Medulla oblongata (tissue), 1 donor: ENCODE measurements at regions not wholly inside any gene's neighbourhood (a gene's known extent, or its start where the extent isn't known, plus 50 kb on each side); places are given as distances from the start of the nearest gene placed in this dataset.
A peak's percentile ranks its signal among the peaks of the same experiment; 100 is the strongest.
"Not testable (repeated sequence)": the region's sequence is repeated elsewhere in the genome, so short reads cannot be mapped to it uniquely, and the experiment has no call there.

Source experiments
- DNase-seq: peaks from one replicate; pipeline ENCODE4 v3.0.0-alpha.2; 2015; ENCODE audit errors: extremely low spot score

DNA sequence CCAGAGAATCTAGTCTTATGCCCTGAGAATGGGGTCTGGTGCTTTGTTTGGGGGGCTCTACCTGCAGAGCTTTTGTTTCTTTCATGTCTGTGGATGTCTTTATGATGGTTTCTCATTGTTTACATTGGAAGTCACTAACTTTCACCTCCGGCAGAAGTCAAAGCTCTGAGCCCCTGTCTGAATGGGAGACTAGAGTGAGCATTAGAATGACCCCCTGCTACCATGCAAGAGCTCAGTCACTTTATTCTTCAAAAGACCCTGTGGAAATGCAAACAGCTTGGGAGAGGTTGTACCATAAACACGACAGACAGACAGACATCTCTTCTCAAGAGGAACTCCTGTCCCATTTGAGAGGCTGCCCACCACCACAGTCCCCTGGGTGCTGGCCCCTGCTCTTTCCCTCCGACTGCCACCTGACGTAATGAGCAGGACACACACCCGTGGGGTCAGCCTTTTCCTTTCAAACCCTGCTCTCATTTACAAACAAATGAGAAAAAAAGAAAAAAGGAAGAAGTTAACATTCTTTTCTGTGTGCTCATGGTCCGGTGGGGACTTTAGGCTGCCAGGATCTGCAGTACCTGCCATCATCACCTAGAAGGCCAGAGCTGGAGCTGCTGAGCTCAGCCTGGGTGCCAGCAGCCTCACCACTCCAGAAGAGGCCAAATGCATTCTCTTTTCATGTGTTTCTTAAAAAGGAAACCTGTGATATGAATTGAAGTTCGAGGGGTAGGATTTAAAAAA lies 91.6 kb downstream of the FZD1 start:
- DNase-seq = no peak

DNA sequence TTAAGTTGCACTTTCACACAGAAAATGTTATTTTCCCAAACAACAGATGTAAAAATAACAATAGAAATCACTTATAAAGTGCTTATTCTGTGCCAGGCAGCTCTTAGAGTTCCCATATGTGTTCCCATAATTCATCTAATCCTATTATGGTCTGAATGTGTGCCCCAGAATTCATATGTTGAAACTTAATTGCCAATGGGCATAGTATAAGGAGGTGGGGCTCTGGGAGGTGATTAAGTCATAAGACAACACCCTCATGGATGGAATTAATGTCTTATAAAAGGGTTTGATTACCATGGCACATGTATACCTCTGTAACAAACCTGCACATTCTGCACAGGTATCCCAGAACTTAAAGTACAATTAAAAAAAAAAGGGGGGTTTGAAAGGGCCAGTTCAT lies 92.7 kb downstream of the FZD1 start:
- DNase-seq = no peak

DNA sequence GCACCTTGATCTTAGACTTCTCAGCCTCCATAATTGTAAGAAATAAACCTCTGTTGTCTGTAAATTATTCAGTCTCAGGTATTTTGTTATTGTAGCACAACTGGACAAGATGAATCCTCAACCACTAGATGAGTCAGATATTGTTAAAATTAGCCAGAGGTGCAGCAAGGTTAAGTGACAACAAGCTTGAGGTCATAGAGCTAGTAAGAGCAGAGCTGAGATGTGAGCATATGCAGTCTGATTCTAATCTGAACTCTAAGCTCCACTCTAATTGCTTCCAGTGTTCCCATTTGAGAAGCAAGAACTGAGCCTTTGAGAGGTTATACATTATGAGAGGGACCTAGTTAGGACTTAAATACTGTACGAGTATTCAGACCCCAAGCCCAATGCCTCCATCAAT lies 93.1 kb downstream of the FZD1 start:
- no peak for DNase-seq

DNA sequence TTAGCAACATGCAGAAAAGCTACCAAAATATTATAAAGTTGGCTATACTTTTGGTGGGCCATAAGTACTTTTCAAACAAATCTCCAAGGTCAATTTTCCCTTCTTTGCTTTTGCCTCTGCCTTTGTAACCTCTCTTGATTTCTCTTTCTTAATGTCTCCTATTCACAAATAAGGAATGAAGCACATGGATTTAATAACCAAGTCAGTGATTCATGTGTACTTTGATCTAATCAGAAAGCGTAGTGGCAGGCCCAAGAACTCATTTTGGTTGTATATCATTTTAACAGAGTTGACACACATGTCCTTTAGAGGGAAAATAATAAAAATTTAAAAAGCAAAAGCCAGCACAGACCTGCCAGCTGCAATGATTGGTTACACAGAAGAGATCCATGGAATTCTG lies 93.7 kb downstream of the FZD1 start:
- DNase-seq = no peak

DNA sequence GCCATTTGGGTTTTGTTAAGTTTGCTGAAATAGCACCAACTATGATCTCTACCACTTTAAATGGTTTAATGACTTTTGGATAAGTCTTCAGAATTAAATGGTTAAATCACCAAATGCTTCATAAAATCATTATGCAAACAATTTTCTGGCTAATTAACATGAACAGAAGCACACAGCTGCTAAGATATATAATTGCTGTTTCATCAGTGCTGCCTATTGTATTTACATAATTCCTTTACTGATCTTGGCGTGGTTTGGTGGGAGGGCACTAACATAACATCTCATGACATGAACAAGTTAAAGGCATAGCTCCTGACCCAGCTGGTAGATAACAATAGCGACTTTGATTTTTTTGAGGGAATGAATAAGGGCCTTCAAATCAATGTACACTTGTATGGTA lies 94.1 kb downstream of the FZD1 start:
- DNase-seq = no peak

DNA sequence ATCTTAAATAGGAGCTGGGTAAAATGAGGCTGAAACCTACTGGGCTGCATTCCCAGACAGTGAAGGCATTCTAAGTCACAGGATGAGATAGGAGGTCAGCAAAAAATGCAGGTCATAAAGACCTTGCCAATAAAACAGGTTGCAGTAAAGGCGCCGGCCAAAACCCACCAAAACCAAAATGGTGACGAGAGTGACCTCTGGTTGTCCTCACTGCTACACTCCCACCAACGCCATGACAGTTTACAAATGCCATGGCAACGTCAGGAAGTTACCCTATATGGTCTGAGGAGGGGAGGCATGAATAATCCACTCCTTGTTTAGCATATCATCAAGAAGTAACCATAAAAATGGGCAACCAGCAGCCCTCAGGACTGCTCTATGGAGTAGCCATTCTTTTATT lies 100.9 kb downstream of the FZD1 start:
- DNase-seq = not testable (repeated sequence)

DNA sequence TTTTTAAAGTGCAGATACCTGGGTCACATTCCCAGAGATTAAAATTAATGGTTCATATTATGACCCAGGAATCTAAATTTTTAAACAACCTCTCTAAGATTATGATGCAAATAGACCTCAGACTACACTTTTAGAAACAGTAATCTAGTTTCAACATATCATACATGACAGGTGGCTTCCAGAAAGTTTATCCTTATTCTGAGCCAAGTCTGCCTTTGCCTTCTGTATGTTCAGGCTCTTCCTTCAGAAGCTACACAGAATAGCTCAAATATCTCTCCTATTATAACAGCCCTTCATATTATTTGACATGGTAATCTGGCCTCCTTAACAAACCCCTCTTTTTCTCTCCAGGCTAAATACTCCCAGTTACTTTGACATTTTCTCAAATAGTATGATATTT lies 101.9 kb downstream of the FZD1 start:
- DNase-seq = no peak

DNA sequence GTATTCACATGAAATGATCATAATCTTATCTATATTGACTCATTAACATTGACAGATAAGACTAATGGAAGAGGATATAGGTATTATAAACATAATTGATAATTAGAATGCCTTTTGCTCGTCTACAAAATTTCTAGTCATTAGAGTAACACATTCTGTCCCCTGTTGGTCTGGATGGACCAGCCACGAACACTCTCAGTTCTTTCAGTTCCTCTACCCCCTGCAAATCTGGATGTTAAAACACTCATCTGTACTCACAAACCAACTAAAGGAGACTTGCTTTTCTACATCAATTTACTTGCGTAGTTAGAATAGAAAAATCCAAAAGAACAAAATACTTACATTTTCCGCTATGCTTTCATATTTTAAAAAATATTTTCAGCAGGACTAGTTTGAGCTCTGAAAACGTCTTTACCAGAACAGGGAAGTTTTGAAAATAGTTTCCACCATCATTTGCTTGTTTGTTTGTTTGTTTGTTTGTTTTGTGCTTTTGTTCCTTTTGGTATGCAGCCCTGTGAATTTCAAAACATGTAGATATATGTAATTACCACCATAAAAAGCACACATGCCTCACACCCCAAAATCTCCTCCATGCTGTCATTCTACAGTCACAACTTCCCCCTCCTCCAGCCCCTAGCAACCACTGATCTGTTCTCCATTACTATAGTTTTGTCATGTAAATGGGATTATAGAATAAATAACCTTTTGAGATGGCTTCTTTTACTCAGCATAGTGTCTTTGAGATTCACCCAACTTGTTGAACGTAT lies 103.8 kb downstream of the FZD1 start:
- DNase-seq = peak; percentile 28

DNA sequence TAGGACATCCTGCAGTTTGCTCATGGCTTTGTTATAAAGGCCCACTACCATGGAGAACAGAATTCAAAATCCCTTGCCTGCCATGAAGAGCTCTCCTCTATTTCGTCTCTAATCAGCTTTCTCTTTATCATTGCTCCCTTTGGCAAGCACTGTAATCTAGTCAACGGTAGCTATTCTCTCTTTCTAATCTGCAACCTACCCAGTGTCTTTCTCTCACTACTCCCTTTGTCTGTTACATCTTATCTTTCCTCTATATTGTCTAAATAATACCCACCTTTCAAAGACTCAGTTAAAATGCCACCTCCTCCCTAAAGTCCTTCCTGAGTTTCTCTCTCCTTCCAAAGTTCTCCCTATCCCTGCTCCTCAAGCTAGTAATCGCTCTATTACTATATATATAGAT lies 108.1 kb downstream of the FZD1 start:
- no peak for DNase-seq

DNA sequence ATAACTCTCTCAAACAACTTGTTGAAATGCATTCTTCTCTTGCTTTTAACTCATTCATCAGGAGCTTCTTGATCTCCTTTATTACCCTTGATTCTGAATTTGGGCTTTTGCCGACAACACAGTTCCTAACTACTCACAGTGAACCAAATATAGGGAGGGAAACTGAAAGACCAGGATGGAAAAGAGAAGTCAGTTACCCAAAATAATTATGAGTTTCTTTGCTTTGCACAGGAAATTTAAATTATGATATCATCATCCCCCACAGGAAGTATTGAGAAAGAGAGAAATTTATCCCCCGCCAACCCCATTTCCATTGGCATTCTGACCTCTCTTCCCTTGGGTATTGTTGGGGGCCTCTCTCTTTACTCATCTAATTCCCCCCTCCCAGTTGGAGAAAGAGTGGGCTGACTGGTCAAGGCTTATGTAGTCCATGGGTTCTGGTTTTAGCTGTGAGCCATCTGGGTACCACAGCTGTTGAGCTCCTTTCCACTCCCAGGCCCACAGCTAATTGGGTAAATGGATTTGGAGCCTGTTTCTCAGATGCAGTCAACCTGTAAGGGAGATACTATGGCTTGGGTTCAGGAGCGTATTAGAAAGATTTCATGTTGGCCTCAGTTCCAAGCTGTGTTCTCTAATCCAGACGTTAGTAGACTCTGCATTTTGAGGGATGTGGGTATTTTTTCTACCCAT lies 109.0 kb downstream of the FZD1 start:
- DNase-seq = peak; percentile 23

DNA sequence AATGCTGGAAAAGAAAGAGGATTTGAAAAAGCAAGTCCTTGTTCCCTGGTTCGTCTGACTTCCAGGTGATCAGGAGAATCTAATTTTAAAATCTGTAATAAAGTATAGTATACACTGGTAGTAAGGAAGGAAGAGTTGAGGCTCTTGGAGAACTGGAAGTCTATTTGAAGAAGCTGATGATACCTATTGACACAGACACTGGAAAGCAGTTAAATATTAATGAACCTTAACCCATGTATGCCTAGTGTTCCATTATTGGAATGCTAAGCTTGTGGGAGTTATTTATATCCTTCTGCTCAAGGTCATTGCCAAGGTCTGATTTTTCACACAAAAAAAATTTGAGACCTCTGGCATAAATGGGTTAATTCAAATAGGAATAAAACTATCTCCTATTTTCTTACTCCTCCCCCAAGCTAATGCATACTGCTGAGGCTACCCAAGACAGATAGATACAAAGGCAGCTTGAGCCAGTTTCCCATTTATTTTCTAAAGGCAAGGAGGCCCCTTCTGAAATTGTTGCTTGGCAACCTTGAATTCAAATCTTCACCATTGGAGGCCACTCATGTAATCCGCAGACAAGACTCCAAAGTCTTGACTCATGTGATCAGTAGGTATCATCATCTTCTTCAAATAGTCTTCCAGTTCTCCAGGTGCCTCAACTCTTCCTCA lies 110.2 kb downstream of the FZD1 start:
- no peak for DNase-seq

DNA sequence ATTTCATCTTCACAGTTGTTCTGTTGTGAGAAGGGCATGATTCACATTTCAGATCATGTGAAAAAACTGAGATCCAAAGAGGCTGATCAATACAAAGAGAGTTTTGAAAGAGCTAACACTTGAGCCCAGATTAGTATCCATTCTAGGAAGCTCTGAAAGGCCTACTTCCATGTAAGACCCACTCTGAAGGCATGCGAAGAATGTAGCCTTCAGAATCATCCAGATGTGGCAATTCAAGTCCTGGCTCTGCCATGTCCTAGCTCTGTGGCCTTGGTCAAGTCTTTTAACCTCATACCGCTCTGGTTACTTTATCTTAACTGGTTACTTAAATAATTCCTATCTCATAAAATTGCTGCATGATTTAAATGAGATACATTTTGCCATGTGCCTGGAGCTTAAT lies 111.1 kb downstream of the FZD1 start:
- DNase-seq = no peak

DNA sequence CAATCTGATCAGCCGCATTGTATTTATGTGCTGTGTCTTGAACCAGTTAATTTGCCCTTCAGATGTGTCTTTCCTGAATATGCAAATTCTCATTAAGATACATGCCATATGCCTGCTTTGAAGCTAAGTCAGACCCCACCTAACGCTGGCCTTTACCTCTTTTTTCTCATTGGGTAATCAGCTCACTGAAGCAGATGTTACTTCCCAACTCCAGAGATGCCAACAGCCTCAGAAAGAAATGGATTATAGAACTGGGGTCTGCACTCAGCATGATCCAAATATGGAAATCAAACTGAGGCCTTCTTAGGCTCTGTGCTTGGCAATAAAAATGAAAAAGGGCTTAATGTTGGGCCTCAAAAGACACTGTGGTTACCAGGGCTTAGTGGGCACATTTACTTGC lies 113.9 kb downstream of the FZD1 start:
- no peak for DNase-seq

DNA sequence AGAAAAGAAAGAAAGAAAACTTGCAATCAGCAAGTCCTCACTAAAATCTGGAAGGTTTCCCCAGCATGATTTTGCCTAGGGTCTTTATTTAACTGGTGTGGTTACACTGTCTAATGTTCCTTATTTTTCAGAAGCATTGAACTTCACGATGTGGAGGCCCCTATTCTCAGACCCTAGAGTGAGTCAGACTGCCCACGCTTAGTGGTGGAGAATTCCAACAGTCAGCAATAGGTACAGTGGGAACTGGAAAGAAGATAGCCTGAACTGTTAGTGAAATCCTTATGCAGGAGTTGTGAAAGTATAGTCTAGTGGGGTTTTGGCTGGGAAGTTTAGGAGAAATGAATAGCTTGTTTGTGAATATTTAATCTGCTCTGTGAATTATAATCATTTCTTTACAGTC lies 115.0 kb downstream of the FZD1 start:
- DNase-seq = no peak

DNA sequence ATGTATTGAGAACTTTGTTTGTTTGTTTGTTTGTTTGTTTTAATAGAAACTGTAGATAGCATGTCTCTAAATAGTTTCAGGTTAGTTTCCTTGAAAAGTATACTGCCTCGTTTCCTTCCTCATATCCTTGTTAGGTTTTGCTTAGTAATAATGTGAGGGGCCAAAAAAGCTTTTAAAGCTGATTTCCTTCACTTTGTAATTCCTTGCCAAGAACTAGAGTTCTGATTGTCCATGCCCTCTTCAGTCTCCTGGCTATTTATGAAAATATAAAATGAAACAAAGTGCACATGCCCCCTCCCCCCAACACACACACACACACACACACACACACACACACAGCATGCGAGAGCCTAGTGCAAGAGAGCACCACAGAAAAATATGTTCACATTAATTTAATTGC lies 115.8 kb downstream of the FZD1 start:
- DNase-seq = no peak

DNA sequence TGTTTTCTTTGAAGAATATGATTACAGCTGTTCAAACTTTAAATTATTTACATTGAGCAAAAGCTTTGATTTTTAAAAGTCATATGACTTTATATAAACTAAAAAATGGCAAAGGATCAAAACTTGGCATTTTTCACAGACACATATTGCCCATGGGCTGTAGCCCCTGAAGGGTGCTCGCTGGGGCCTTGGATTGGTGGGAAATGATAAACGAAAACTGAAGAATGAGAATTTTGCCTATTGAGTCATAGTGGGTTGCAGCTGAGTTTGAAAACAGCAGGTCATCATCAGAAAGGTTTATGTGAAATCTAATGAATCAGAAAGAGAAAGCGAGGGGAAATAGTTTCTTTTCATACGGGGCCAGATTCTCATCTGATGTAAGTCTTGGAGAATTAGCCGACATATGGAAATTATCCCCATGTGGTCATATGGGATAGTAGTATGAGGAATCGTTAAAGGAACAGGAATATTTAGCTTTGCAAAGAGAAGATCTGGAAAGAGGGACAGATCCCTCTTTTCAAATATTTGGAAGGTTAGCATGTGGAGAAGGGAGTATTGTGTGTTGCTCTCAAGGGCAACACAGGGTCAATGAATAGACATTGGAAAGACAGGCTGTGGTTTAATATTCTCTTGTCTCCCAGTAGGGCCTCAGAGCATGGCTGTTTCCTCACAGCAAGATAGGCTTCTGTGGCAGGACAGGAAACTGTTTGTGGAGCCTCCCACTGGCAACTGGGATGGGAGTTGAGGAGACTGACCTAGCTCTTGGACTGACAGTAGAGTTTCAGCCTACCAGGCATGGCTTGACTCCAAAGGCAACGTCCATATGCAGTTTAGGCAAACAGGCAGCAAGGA lies 119.0 kb downstream of the FZD1 start:
- no peak for DNase-seq

DNA sequence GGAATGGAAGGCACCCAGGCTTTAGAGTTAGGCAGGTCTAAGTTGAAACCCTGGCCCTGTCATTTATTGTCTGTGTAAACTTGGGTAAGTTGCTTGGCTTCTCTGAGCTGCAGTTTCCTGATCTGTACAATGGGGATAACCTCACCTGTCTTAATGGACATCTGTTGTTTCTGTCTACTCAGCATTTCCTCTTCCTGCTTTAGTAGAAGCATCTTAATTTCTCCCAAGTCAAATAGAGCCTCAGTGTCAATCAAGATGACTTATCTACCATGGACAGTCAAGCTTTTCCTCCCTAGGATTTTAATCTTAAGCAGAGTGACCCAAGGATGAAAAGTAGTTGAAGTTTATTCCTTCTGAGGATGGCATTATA lies 119.7 kb downstream of the FZD1 start:
- no peak for DNase-seq

DNA sequence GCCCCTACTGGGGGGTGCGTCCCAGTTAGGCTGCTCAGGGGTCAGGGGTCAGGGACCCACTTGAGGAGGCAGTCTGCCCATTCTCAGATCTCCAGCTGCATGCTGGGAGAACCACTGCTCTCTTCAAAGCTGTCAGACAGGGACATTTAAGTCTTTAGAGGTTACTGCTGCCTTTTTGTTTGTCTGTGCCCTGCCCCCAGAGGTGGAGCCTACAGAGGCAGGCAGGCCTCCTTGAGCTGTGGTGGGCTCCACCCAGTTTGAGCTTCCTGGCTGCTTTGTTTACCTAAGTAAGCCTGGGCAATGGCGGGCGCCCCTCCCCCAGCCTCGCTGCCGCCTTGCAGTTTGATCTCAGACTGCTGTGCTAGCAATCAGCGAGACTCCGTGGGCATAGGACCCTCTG lies 130.5 kb downstream of the FZD1 start:
- DNase-seq = not testable (repeated sequence)

DNA sequence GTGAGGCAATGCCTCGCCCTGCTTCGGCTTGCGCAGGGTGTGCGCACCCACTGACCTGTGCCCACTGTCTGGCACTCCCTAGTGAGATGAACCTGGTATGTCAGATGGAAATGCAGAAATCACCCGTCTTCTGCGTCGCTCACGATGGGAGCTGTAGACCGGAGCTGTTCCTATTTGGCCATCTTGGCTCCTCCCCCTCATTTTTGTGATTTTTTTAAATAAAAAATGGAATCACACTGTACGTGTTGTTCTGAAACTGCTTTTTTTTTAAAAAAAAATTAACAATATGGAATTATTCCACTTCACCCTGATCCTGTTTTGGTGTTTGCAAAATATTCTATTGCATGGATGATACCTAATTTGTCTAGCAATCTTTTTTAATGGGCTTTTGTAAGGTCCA lies 131.1 kb downstream of the FZD1 start:
- DNase-seq = not testable (repeated sequence)

DNA sequence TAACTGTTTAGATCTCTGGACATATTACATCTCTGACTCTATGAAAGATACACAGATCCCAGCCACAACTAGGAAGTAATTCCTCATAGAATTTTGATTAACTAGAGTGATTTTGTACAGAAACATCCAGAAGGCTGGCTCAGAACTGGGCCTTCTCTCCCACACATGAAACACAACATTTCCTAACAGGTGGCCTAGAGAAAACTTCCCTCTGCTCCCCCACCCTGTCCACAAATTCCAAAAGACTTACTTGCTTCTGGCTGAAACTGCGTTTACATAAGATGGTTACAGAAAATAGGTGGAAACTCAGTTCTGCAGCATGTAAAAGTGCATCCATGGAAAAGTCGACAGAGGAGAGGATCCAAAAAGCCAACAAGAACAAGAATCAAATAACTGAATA lies 132.9 kb downstream of the FZD1 start:
- no peak for DNase-seq

DNA sequence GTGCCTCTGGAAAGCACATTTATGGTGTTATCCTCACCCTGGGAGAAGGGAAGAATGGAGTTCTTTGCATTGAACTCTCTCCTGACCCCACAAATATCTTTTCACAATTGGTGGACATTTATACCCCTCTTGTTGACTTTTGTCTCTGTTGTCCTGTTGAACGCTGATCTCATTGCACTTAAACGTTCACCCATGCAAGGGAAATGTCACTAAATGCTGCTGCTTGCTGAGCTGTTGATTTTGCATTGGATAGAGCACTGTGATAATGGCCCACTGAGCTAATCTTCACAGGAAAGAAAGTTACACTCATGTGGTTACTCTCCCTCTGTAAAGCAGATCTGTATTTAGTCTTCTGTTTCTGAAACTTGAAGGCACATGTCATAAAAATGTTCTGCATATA lies 133.4 kb downstream of the FZD1 start:
- DNase-seq = no peak

DNA sequence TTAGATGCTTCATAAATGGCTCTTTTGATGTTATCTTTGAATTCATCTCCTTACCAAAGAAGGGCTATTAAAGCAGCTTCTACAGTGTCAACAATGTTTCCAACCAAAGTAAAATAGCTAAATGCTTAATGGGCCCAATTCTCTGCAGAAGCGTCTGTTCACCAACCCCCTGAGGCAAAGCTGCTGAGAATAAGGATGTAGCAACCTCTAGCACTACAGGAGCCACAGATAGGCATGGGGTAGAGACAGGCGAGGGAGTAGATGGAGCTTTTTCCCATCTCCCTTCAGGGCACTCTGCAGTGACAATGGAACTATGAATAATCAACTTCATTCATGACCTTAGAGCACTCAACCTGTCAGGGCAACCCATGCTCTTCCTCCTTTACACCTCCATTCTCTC lies 134.1 kb downstream of the FZD1 start:
- no peak for DNase-seq
